Muscle layer of duodenum (tissue), 2 donors: ENCODE measurements at regions not wholly inside any gene's neighbourhood (a gene's known extent, or its start where the extent isn't known, plus 50 kb on each side); places are given as distances from the start of the nearest gene placed in this dataset.

Source experiments
- H3K27ac ChIP-seq: one replicate; pipeline ENCODE4 v1.7.0; 2013; ENCODE audit warnings: mild to moderate bottlenecking, low read length
- H3K27me3 ChIP-seq: one replicate; pipeline ENCODE4 v1.7.0; 2013; ENCODE audit warnings: low read depth, mild to moderate bottlenecking, control low read depth, low read length
- H3K36me3 ChIP-seq, 2 donors: one replicate each; pipeline ENCODE4 v1.7.0; 2013; ENCODE audit warnings: low read length in 2 of 2, control low read depth in 1 of 2, mild to moderate bottlenecking in 1 of 2; ENCODE audit not compliant: insufficient read depth in 2 of 2, control insufficient read depth in 1 of 2
- H3K4me1 ChIP-seq, 2 donors: one replicate each; pipeline ENCODE4 v1.7.0; 2013; ENCODE audit warnings: low read length in 2 of 2, mild to moderate bottlenecking in 2 of 2, control low read depth in 1 of 2, moderate library complexity in 1 of 2; ENCODE audit not compliant: insufficient read depth in 2 of 2, control insufficient read depth in 1 of 2
- H3K4me3 ChIP-seq, 2 donors: one replicate each; pipeline ENCODE4 v1.7.0; 2013; ENCODE audit warnings: low read length in 2 of 2, low read depth in 1 of 2, mild to moderate bottlenecking in 1 of 2
- H3K9me3 ChIP-seq, 2 donors: one replicate each; pipeline ENCODE4 v1.7.0; 2013; ENCODE audit warnings: low read length in 2 of 2, control low read depth in 1 of 2, mild to moderate bottlenecking in 1 of 2; ENCODE audit not compliant: control insufficient read depth in 1 of 2
- donor health status: healthy.

- Histone ChIP-seq H3K4me3 (no peak overlapping the region), H3K9me3 (no peaks in the 10 kb centered on the region), H3K27me3 (no peaks in the 10 kb centered on the region), H3K4me1 (peaks cover 0 to 11% of the 10 kb centered on the region in 2 donors), H3K27ac (no peak overlapping the region), H3K36me3 (no peaks in the 10 kb centered on the region)
These were observed 125.9 kb upstream of the TBL1X start for GRCh38 chrX:9338986-9339385.

GRCh38 chrX:9339603-9340491 is 125.0 kb upstream of the TBL1X start:
- no peak overlapping the region for H3K4me3 ChIP-seq
- H3K9me3 ChIP-seq = no peaks in the 10 kb centered on the region
- H3K4me1 ChIP-seq = peaks cover 0 to 11% of the 10 kb centered on the region in 2 donors
- H3K27me3 ChIP-seq = no peaks in the 10 kb centered on the region
- H3K27ac ChIP-seq = peak overlapping the region; percentile 29
- H3K36me3 ChIP-seq = no peaks in the 10 kb centered on the region

- Histone ChIP-seq H3K4me3 (peak overlapping the region in 1 of 2 donors; percentile 21), H3K27ac (peak overlapping the region; percentile 74), H3K9me3 (no peaks in the 10 kb centered on the region), H3K27me3 (no peaks in the 10 kb centered on the region), H3K4me1 (peaks cover 0 to 11% of the 10 kb centered on the region in 2 donors), H3K36me3 (no peaks in the 10 kb centered on the region)
These were observed 124.1 kb upstream of the TBL1X start for GRCh38 chrX:9340598-9341290.

GRCh38 chrX:9341291-9342201 is 123.3 kb upstream of the TBL1X start:
- Histone ChIP-seq H3K36me3 (no peaks in the 10 kb centered on the region), H3K27ac (peak overlapping the region; percentile 74), H3K4me1 (peaks cover 0 to 11% of the 10 kb centered on the region in 2 donors), H3K27me3 (no peaks in the 10 kb centered on the region), H3K4me3 (peak overlapping the region in 1 of 2 donors; percentile 21), H3K9me3 (no peaks in the 10 kb centered on the region)

GRCh38 chrX:9342561-9343051 is 122.3 kb upstream of the TBL1X start:
- no peaks in the 10 kb centered on the region for H3K36me3 ChIP-seq
- H3K9me3 ChIP-seq = no peaks in the 10 kb centered on the region
- peaks cover 0 to 11% of the 10 kb centered on the region in 2 donors for H3K4me1 ChIP-seq
- no peaks in the 10 kb centered on the region for H3K27me3 ChIP-seq
- no peak overlapping the region for H3K27ac ChIP-seq
- H3K4me3 ChIP-seq = no peak overlapping the region

- Histone ChIP-seq H3K4me1 (peaks cover 0 to 16% of the 10 kb centered on the region in 2 donors), H3K27me3 (no peaks in the 10 kb centered on the region), H3K27ac (no peak overlapping the region), H3K9me3 (no peaks in the 10 kb centered on the region), H3K36me3 (no peaks in the 10 kb centered on the region), H3K4me3 (no peak overlapping the region)
These were observed 120.9 kb upstream of the TBL1X start for GRCh38 chrX:9343971-9344370.

GRCh38 chrX:9345957-9346356 is 118.9 kb upstream of the TBL1X start:
- no peak overlapping the region for H3K4me3 ChIP-seq
- no peaks in the 10 kb centered on the region for H3K36me3 ChIP-seq
- H3K27ac ChIP-seq = no peak overlapping the region
- H3K4me1 ChIP-seq = peaks cover 0 to 14% of the 10 kb centered on the region in 2 donors
- no peaks in the 10 kb centered on the region for H3K27me3 ChIP-seq
- H3K9me3 ChIP-seq = no peaks in the 10 kb centered on the region

GRCh38 chrX:9349572-9350494 is 115.0 kb upstream of the TBL1X start:
- peaks cover 0 to 6% of the 10 kb centered on the region in 2 donors for H3K4me1 ChIP-seq
- H3K9me3 ChIP-seq = no peaks in the 10 kb centered on the region
- H3K27ac ChIP-seq = no peak overlapping the region
- H3K36me3 ChIP-seq = no peaks in the 10 kb centered on the region
- H3K27me3 ChIP-seq = no peaks in the 10 kb centered on the region
- no peak overlapping the region for H3K4me3 ChIP-seq

- no peak overlapping the region for H3K27ac ChIP-seq
- H3K4me3 ChIP-seq = no peak overlapping the region
- H3K27me3 ChIP-seq = no peaks in the 10 kb centered on the region
- H3K9me3 ChIP-seq = no peaks in the 10 kb centered on the region
- H3K4me1 ChIP-seq = peaks cover 0 to 6% of the 10 kb centered on the region in 2 donors
- H3K36me3 ChIP-seq = no peaks in the 10 kb centered on the region
These were observed 113.7 kb upstream of the TBL1X start for GRCh38 chrX:9351126-9351525.

- no peak overlapping the region for H3K27ac ChIP-seq
- no peaks in the 10 kb centered on the region for H3K27me3 ChIP-seq
- no peak overlapping the region for H3K4me3 ChIP-seq
These were observed 112.6 kb upstream of the TBL1X start for GRCh38 chrX:9352243-9352642.

More at GRCh38 chrX:9352243-9352642, 112.6 kb upstream of the TBL1X start:
- Histone ChIP-seq H3K9me3 (no peaks in the 10 kb centered on the region), H3K36me3 (no peaks in the 10 kb centered on the region), H3K4me1 (peaks cover 0 to 6% of the 10 kb centered on the region in 2 donors)
